HG02840 (cell line): ENCODE measurements at regions not wholly inside any gene's neighbourhood (a gene's known extent, or its start where the extent isn't known, plus 50 kb on each side); places are given as distances from the start of the nearest gene placed in this dataset.
"Not testable (repeated sequence)": the region's sequence is repeated elsewhere in the genome, so short reads cannot be mapped to it uniquely, and the experiment has no call there.

ENCODE experiments used
- ATAC-seq: cut with Tn5 transposase; IDR thresholded peaks from one replicate; pipeline ENCODE4 v1.9.1; 2021; ENCODE audit warnings: mild to moderate bottlenecking, moderate library complexity, moderate number of reproducible peaks; ENCODE audit not compliant: unreplicated experiment, low FRiP score

DNA sequence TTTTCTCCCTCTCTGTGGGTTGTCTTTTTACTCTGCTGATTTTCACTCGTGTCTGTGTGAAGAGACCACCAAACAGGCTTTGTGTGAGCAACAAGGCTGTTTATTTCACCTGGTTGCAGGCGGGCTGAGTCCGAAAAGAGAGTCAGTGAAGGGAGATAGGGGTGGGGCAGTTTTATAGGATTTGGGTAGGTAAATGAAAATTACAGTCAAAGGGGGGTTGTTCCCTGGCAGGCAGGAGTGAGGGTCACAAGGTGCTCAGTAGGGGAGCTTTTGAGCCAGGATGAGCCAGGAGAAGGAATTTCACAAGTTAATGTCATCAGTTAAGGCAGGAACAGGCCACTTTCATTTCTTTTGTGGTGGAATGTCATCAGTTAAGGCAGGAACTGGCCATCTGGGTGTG lies 729.6 kb downstream of the TRHDE start:
- not testable (repeated sequence) for ATAC-seq

DNA sequence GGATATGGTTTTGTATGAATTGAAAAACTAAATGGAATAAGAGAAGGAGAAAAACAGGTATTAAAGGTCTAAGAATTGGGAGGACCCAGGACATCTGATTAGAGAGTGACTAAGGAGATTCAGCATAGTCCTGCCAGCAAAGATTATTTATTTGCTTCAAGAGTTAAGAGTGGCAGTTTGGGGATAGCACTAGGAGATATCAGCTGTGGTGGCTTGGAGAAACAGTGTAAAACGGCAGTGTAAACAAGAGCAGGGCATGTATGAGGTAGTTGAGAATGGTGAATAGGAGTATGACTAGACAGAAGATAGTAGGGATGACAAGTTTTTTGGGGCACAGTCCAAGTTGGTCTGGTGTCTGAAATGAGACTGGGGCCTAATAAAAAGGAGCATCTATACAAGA lies 730.3 kb downstream of the TRHDE start:
- ATAC-seq = not testable (repeated sequence)

DNA sequence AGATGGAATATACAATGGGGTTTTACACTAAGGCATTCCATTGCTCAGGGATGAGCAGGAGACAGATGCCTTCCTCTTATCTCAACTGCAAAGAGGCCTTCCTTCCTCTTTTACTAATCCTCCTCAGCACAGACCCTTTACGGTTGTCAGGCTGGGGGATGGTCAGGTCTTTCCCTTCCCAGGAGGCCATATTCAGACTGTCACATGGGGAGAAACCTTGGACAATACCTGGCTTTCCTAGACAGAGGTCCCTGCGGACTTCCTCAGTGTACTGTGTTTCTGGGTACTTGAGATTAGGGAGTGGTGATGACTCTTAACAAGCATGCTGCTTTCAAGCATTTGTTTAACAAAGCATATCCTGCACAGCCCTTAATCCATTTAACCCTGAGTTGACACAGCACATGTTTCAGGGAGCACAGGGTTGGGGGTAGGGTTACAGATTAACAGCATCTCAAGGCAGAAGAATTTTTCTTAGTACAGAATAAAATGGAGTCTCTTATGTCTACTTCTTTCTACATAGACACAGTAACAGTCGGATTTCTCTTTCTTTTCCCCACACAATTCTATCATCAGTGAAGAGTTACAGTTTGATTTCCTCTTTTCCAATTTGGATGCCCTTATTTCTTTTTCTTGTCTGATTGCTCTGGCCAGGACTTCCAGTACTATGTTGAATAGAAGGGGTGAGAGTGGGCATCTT lies 737.1 kb downstream of the TRHDE start:
- not testable (repeated sequence) for ATAC-seq

DNA sequence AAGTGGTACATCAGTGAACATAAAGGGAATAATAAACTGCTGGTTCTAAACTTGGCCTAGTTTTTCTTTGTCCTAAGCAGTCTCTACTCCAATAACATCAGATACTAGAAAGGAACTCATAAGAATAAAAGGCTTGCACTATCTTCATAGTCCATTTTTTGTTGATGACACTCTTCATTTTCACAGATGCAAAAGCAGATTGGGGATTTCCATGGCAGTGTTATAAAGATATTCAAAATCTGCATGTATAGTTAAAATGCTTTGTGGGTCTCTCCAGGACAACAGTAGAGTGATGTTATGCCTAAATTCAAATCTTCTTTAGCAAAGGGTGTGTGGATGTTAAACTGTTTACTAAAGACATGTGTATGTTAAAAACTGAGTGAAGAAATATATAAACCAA lies 745.8 kb downstream of the TRHDE start:
- ATAC-seq = no peak

DNA sequence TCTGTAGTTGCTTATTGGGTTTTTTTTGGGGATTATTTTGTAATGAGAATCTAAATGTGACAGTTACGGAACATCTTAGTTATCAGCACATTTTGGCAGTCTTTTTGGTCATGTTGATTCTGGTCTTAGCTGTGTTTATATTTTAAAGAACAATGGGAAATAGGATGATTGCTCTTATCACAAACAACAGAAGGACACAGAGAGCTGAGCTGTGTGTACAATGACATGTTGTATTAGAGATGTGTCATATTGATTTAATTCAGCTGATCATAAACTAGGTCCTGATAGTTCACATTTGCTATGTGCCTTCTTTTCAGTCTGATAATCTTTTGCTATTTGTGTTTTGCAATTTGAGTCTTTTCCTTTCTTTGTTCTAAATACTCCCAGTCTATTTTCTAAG lies 781.7 kb downstream of the TRHDE start:
- no peak for ATAC-seq

DNA sequence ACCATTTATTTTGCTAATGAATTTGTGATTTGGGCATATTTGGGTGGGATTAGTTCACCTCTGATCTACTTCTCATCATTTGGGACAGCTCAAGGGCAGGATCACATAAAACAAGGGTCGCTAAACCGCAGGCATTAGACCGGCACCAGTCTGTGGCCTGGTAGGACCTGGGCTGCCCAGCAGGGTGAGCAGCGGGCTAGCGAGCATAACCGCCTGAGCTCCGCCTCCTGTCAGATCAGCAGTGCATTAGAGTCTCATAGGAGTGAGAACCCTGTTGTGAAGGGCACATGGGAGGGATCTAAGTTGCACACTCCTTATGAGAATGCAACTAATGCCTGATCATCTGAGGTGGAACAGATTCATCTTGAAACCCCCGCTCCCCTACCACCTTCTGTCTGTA lies 785.3 kb downstream of the TRHDE start:
- ATAC-seq = no peak

DNA sequence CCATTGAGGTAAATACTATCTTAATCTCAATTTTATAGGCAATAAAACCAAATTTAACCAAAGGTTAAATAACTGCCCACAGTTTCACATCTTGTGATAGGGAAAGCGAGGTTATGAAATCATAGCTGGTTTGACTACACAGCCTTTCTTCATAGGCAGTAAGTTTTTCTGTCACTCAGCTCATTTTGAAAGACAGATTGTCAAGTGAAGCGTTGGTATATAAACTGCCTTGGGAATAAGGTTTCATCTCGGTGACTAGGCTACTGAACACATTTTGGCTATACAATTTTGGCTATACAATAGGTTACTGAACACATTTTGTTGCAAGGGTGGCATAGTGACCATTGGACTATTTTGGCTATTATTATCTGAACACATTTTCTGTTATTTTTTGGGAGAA lies 793.7 kb downstream of the TRHDE start:
- ATAC-seq = no peak

DNA sequence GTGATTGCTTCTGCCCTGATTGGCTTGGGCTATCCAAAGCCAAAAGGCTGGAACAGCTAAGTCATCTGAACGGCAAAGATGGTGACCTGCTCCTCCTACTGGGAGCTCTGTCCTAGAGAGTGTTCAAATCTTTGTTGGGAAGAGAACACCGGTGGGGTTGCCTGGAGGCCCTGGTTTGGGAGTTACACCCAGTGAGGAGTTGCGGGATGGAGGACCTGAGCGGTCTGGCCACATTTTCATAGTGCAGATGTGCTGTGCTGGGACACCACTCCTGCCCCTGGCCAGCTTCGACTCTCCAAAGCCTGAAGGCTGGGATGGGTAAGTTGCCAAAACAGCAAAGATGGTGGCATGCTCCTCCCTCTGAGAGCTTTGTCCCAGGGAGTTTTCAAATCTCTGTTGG lies 795.4 kb downstream of the TRHDE start:
- ATAC-seq = no peak

DNA sequence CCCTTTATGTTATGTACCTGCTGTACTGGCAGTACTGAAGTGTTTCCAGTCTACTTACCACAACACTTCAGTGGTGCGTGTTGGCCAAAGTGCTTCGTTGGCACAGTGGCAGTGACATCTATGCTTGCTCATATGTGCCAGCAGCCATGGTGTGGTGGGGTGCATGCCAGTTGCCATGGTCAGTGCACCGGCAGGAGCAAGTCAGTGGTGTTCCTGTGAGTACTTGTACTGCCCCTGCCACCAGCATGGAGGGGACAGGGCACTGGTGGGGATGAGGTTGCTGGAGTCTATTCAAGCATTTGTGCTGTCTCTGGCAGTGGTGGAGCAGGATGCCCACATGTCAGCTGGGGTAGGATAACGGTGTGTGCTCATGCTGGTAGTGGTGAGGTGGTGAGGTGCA lies 800.0 kb downstream of the TRHDE start:
- ATAC-seq = no peak

DNA sequence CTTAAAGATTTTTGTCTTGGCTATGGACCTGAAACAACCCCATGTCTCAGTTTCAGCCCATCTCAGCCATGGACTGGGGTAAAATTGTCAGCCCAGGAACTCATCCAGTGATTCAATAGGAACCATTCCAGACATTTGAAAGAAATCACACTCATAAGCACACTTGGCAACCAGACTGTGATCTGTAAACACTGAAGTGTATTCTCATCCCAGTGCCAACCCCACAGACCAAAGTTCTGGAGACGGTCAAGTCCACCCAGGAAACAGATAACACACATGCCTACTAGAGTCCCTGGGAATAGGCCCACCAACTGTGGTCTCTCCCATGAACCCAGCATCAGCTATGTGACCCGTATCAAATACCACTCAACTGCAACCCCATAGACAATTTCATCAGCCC lies 804.6 kb downstream of the TRHDE start:
- ATAC-seq = no peak

DNA sequence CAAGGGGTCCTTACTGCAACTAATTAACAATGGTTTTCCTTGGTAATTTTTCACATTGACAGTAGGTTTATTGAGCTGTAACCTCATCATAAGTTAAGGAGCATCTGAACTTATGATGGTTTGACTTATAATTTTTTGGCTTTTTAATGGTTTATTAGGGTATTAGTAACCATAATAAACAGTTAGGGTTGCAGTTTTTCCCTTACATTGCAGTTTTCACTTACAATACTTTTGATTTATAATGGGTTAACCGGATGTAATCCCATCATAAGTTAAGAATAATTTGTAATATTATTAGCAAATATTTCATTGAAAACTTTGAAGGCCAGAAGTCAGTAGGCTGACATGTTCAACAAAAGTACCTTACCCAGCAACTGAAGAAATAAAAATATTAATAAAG lies 811.6 kb downstream of the TRHDE start:
- no peak for ATAC-seq

DNA sequence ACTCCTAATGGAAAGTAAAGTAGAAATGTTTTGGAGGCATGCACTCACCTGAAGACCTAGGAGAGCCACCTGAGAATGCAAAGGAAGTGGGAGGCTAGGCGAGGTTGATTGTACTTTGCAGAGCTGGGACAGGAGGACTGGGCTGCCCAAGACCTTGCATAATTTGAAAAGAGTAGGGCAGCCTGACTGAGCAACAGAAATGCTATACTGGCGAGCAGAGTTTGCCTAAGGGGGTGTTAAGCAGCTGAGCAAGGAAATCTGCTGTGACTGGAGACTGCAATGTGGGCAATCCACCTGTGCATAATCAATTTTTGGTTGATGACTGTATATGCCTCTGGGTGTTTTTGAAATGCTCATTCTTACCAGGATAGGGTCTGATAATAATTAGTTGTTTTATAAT lies 834.1 kb downstream of the TRHDE start:
- no peak for ATAC-seq

DNA sequence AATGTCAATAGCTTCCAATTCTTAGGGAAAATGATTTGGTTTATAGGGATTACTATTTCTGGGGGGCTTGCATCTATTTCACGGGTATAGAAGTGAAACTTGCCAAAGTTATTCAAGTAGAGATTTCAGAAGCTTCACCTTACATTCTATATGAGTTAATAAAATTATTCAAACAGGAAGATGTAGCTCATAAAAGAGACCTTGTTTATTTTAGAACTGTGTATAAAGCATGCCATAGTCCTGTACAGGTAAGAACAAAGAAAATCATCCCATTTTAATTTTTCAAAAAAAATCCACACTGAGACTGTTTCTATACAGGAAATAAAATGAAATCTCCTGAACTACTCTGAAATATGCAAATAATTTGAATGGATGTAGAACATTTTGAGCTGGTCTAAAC lies 834.7 kb downstream of the TRHDE start:
- ATAC-seq = no peak

DNA sequence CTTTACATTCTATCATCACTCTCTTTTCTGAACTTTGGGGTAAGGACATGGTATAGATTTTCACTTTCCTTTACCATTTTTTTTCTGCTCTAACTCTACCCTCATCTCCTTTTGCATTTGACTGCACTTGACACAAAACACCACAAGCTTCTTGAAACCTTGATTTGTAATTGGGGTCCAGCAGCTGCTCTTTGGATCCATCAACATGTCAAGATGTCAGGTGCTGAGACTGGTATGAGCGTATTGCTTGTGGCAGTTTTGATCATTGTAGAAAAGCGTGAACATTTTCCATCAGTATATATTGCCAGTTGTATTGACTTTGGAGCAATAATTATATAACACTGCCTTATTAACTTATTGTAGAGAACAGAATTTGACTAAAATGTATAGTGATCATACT lies 838.6 kb downstream of the TRHDE start:
- ATAC-seq = no peak

DNA sequence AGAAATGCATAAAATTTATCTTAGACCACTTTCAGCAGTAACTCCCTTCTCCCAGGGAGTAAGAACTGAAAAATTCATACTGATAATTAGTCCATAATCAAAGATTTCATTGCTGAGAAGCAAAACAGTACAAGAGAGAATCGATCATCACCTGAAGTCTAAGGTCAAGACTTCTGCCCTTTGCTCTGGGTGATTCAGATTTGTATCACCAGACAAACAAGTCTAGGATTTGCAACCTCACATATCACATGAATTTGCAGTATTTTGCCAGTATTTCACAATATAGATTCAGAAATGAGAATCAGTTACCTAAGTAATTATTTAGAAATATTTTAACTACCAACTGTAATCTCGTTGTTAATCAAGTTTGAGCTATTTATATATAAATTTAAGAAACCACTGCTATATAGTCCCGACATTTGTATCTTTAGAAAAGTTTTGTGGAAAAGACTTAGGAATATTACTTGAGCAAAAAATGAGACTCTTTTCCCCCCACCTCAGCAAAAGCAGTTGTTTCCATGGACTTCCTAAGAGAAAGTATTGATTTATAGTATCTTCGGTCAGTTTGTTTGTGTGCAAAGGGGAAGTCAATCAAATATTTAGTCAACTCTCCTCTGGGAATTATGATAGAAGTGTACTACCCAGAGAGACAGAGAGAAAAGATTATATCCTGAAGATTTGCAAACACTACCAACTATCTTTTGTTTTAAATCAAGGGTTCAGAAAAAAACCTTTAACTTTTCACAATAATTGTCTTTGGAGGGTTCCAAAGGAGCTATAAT lies 840.1 kb downstream of the TRHDE start:
- ATAC-seq = no peak

DNA sequence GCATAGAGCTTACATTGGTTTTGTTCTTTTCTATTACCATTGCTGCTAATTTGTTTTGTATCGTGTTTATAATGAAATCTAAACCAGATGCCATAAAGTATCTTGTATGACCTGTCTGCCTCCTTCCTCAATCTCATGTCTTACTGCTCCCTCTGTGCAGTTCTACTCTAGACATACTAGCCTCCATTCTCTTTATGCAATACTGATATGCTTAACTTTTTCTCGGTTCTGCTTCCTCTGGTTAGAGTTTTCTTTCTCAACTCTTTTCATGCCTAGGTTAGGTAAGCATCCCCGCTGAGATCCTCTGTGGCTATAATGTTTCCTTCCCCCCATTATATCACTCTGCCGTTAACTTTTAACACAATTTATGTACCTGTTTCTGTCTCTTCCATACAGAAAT lies 852.3 kb downstream of the TRHDE start:
- no peak for ATAC-seq

DNA sequence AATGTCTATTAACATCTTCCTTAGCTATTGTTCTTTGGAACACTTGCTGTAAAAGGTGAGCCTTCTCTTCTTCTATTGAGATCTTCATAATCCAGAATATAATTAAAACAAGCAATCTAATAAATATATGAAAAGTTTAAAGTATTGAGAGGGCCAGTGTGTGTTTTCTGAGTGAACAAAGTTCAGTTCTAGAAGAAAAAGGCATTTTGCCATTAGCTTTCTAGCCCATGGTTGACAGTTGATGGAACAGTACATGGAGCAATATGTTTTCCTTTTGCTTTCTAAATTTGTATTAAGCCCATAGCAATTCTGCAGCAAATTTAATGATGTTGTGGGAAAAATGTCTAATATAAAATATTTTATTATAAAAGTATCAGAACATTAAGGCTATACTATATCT lies 853.0 kb downstream of the TRHDE start:
- no peak for ATAC-seq

DNA sequence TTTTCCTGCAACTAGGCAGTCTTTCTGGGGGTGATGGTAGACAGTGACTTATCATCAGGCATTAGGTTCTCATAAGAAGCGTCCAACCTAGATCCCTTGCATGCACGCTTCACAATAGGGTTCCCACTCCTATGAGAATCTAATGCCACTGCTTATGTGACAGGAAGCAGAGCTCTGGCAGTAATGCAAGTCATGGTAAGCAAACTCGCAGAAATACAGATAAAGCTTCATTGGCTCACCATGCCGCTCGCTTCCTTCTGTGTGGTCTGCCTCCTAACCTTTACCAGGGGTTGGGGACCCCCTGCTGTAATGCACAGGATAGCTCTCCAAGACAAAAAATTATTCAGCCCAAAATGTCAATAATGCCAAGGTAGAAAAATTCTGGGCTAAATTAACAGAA lies 864.2 kb downstream of the TRHDE start:
- no peak for ATAC-seq

DNA sequence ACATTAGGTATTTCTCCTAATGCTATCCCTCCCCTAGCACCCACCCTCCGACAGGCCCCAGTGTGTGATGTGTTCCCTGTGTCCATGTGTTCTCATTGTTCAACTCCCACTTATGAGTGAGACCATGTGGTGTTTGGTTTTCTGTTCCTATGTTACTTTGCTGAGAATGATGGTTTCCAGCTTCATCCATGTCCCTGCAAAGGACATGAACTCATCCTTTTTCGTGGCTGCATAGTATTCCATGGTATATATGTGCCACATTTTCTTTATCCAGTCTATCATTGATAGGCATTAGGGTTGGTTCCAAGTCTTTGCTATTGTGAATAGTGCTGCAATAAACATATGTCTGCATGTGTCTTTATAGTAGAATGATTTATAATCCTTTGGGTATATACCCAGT lies 867.5 kb downstream of the TRHDE start:
- not testable (repeated sequence) for ATAC-seq

DNA sequence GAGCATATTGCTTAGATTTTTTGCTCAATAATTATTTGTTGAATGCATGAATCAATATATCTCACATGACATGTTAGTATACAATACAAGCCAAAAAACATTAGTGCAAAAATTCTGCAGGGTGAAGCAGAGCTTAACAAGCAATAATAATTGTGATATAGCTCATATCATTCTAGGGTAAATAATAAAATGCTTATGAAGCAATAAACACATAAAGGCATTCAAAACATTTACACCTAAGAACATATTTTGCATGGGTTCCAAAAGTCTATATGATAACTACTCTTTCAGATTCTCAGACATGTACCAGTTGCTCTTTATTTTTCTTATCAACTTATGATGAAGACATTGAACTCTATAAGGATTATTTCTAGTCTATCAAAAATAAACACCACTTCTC lies 886.2 kb downstream of the TRHDE start:
- ATAC-seq = no peak

DNA sequence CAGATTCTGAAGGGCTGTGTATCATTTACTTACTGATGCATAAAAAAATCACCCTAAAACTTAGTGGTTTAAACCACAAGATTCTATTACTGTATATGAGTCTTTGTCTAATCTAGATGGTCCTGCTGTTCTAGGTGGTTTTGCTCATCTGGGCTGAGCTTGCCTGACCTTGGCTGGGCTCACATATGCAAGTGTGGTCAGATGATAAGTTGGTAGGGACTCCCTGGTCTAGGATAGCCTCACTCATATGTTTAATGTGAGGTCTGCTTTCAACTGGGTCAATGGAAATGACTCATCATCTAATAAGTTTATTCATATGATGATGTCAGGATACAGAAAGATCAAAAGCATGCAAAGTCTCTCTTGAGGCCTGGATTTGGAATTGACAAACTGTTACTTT lies 887.8 kb downstream of the TRHDE start:
- no peak for ATAC-seq

DNA sequence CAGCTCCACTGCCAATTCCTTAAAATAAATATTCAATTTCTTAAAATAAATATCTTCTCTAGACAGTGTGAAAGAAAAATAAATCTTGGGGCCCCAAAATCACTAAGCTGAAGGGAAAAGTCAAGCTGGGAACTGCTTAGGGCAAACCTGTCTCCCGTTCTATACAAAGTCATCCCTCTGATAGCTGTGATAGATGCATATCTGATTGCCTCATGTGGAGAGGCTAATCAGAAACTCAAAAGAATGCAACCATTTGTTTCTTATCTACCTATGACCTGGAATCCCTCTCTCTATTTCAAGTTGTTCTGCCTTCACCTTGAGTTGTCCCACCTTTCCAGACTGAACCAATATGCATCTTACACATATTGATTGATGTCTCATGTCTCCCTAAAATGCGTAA lies 889.8 kb downstream of the TRHDE start:
- no peak for ATAC-seq
